MG63 (cell line): ENCODE measurements at regions not wholly inside any gene's neighbourhood (a gene's known extent, or its start where the extent isn't known, plus 50 kb on each side); places are given as distances from the start of the nearest gene placed in this dataset.
"Not testable (repeated sequence)": the region's sequence is repeated elsewhere in the genome, so short reads cannot be mapped to it uniquely, and the experiment has no call there.

ENCODE experiments used
- DNase-seq: peaks from one replicate; pipeline ENCODE4 v3.0.0-alpha.2; 2020
- H3K27me3 ChIP-seq: fragments of 250-450 bp; sonication (Bioruptor Pico); 2 replicates; pipeline ENCODE4 v1.5.1; 2020; ENCODE audit warnings: mild to moderate bottlenecking, moderate library complexity
- H3K36me3 ChIP-seq: fragments of 250-450 bp; sonication (Bioruptor Pico); 2 replicates; pipeline ENCODE4 v1.5.1; 2020; ENCODE audit warnings: mild to moderate bottlenecking, moderate library complexity
- H3K4me3 ChIP-seq: fragments of 250-450 bp; sonication (Bioruptor Pico); 2 replicates; pipeline ENCODE4 v1.5.1; 2020; ENCODE audit warnings: mild to moderate bottlenecking, moderate library complexity
- H3K9me3 ChIP-seq: fragments of 250-450 bp; sonication (Bioruptor Pico); 2 replicates; pipeline ENCODE4 v1.5.1; 2020; ENCODE audit warnings: mild to moderate bottlenecking, moderate library complexity

DNA sequence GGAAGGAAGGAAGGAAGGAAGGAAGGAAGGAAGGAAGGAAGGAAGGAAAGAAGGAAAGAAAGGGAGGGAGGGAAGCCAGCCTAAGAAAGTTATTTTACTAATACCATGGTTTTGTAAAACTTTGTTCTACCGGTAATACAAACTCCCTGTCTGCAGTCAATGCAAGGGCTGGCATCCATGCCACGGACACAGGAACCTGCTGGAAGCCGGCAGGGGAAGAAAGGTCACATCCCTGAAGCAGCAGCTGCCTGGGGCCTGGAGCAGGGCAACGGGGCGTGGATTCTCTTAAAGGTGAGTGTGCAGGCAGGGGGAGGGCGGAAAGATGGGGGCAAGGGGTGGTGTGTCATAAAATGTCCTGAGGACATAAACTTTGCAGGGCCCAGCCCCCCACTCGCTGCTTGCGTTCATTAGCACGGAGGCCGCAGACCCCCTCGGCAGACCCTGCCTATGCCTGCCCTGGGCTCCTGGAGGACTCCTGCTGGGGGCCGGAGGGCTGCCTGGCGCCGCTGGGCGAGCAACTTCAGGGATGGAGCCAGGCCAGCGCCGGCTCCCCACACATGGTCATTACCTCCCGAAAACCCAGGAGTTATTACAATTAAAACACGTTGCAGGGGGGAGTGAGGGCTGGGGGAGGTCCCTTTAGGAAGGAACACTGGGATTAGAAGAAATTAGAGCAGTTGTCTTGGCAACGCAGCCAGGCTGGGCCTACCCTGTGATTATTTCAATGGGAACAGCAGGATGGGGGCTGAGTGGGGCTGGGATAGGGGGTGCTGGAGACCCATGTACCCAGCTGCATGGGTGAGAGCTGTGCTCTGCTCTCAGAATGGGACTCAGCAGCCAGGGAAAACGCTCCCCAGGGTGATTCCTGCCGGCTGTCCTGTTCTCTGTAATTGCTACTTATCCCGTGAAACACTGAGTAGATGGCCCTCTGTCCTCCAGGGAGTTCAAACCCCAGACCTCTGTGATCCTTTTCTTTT, 257.9 kb downstream of the SOX9 start:
- DNase-seq, result no peak
- no peak overlapping the region for H3K4me3 ChIP-seq
- H3K36me3 ChIP-seq, result no peaks in the 10 kb centered on the region

DNA sequence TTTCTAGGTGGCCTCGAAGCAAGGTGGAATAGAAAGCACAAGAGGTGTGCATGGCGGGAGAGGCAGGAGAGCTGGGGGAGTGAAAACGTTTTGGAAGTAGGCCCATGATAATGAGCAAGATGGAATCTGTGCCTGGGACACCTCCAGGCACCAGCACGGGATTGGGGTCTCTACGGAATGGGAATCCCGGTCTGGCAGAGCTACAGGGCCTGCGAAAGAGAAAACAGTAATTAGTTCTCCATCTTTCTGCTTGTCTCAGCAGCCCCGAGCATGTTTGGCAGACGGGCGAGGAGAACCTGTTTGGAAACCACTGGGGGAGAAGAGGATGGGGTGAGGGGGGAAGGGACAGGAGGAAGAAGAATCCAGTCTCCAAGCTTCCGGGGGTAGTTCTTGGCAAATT, 258.7 kb downstream of the SOX9 start:
- no peak for DNase-seq
- H3K4me3 ChIP-seq, result no peak overlapping the region
- H3K36me3 ChIP-seq, result no peaks in the 10 kb centered on the region
- no peaks in the 10 kb centered on the region for H3K27me3 ChIP-seq
- H3K9me3 ChIP-seq, result no peaks in the 10 kb centered on the region

More for the DNA sequence above, 257.9 kb downstream of the SOX9 start:
- no peaks in the 10 kb centered on the region for H3K27me3 ChIP-seq
- H3K9me3 ChIP-seq, result no peaks in the 10 kb centered on the region

DNA sequence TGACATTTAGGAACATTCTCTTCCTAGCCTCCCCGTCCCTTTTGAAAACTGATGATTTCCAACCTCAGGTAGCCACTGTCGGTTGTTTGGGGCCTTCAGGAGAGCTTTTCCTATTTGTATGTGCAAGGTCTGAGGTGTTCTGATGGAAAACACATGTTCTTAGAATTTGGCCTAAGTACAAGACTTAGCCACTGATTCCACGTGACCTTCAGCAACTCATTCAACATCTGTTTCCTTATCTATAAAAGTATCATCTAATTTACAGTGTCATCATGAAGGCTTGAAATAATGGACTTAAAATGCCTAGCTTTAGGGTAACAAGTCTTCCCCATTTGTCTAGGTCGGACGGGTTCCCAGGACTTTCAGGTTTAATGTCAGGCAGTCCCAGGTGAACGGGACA, 259.3 kb downstream of the SOX9 start:
- H3K4me3 ChIP-seq, result no peak overlapping the region
- H3K27me3 ChIP-seq, result no peaks in the 10 kb centered on the region
- DNase-seq, result no peak
- H3K36me3 ChIP-seq, result no peaks in the 10 kb centered on the region
- H3K9me3 ChIP-seq, result no peaks in the 10 kb centered on the region

DNA sequence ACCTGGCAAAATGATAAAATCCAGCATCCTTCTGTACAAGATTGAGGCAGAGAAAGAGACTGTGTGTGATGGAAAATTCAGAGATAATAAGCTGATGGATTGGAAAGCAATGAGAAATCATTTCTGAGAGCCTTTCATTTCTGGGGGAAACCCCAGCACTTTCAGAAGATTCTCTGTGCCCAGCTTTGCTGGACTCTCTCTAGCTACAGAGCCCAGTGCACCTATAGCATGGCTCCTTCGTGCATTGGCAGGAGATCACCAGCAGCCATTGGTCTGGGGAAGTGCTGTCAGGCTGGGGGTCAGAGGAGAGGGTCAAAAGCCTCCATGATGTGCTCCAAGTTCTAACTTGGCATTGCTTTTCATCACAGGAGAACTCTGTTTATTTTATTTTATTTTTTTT, 259.9 kb downstream of the SOX9 start:
- no peak overlapping the region for H3K4me3 ChIP-seq
- no peak for DNase-seq

DNA sequence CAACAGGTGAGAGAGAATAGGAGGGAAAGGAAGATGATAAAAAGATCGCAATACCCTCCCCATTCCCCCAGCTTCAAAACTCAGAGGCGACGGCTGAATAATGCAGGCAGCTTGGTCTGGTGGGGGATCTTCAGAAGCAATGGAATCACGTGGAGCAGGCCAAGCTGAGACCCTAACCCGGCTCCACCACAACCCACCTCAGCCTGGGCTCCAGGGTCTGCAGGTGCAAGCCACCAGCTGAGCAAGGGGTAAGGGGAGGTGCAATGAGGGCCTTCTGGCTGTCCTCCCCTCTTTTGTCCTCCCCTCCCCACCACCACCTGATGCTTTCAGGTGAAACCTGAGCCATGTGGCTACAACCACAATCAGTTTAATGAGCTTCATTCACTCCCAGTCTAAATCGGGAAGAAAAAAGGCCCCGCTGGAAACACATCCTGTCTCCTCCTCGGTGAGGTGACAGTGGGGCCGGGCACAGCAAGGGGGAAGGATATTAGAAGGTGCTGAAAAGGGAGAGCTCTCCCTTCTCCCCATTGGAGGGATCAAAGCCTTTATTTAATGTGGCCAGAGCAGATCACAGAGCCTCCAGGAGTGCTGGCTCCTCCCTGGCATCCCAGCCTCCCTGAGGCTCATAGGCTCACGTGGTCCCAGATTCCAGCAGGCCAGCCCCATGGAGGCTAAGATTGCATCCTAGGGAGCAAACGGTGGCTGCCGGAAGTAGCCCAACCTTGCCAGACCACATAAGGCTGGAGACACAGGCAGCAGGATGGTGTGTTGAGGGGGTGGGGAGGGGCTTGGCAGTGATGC, 261.0 kb downstream of the SOX9 start:
- Histone ChIP-seq H3K4me3 (no peak overlapping the region), H3K27me3 (no peaks in the 10 kb centered on the region), H3K36me3 (no peaks in the 10 kb centered on the region), H3K9me3 (no peaks in the 10 kb centered on the region)
- DNase-seq, result peak; percentile 43

More for the DNA sequence above, 259.9 kb downstream of the SOX9 start:
- H3K9me3 ChIP-seq, result no peaks in the 10 kb centered on the region
- H3K36me3 ChIP-seq, result no peaks in the 10 kb centered on the region
- no peaks in the 10 kb centered on the region for H3K27me3 ChIP-seq

DNA sequence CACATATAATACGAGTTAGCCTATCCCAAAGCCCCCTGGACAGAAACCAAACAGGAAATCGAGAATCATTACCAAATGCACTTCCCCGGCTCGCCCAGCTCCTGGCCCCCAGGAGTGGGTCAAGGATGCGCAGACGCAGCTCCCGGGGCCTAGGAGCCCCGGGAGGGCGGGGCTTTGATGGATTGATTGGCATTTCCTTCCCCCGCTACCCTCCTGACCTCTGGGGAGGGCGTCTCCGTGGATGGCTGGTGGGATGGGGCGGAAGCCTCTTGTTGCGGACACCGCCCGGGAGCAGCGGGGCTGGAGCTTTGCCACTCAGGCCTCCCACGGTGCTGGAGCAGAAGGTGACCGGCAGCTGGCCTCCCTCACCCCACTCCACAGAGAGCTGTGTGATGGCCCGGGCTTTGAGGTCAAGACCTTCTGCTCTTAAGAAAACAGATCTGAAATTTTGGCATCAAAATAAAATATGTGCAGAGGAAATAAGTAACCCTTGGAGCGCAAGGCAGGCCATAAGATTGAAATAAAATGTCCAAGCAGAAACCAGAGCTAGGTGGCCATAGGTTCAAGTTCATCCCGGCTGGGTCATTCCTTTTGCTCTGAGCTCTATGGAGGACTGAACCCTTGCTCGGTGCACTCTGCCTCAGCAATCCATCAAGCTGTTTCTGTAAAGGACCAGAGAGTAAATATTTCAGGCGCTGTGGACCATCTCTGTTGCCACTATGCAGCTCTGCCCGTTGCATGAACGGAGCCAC, 262.3 kb downstream of the SOX9 start:
- H3K27me3 ChIP-seq, result no peaks in the 10 kb centered on the region
- H3K36me3 ChIP-seq, result no peaks in the 10 kb centered on the region
- DNase-seq, result no peak

DNA sequence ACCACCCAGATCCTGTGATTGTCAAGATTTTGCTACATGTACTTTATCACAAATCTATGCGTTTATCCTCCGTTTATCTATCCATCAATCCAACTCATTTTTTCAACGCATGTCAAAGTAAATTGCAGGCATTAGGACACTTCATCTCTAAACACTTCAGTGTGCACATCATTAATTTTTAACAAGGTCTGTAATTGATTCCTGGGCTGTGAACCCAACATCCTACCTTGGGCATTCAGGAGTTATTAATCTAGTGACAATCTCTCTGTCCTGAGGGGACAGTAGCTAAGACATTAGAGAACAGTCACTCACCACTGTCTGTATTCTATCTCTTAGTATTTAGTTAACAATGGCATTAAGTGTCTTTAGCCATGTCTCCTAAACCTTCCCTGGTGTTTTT, 264.7 kb downstream of the SOX9 start:
- DNase-seq, result no peak
- no peaks in the 10 kb centered on the region for H3K9me3 ChIP-seq

More for the DNA sequence above, 262.3 kb downstream of the SOX9 start:
- Histone ChIP-seq H3K9me3 (no peaks in the 10 kb centered on the region), H3K4me3 (no peak overlapping the region)

DNA sequence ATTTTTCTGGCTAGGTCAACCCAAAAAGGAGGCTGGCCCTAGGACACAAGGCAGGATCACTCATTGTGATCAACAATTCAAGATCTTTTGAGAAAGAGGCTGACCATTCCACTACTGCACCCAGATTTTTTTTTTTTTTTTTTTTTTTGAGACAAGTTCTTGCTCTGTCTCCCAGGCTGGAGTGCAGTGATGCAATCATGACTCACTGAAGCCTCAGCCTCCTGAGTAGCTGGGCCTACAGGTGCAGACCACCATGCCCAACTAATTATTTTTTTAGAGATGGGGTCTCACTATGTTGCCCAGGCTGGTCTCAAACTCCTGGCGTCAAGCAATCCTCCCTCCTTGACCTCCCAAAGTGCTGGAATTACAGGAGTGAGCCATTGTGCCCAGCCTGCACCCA, 265.4 kb downstream of the SOX9 start:
- not testable (repeated sequence) for H3K4me3 ChIP-seq, H3K9me3 ChIP-seq, H3K36me3 ChIP-seq, H3K27me3 ChIP-seq
- DNase-seq, result peak; percentile 73

More for the DNA sequence above, 264.7 kb downstream of the SOX9 start:
- Histone ChIP-seq H3K36me3 (no peaks in the 10 kb centered on the region), H3K27me3 (no peaks in the 10 kb centered on the region), H3K4me3 (no peak overlapping the region)

DNA sequence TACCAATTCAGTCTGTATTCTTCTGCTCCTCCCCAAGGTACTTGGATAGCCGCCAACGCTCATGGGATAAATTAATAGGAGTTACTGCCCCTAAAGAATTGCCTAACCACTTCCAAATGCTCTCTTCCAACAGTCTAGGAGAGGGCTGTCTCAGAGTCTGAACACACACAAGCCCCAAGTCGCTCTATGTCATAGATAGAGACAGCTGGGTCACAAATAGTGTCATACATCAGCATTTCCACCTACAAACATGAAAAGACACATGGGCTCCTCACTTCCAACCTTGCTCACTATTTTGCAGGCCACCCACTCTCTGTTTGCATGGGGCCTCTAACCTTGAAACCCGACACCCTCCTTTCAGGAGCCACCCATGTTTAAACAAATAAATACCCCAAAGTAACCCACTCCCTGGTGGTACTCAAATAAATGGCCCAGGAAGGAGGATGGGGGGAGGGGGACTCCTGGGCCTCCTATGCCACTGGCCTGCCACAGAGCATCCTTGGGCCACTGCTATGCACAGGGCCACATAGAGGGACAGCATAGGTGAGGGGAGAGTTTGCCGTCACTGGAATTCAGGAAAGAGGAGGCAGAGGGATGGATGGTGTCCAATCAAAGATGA, 265.9 kb downstream of the SOX9 start:
- no peak overlapping the region for H3K4me3 ChIP-seq
- no peaks in the 10 kb centered on the region for H3K27me3 ChIP-seq
- H3K36me3 ChIP-seq, result no peaks in the 10 kb centered on the region
- DNase-seq, result no peak
- H3K9me3 ChIP-seq, result no peaks in the 10 kb centered on the region

DNA sequence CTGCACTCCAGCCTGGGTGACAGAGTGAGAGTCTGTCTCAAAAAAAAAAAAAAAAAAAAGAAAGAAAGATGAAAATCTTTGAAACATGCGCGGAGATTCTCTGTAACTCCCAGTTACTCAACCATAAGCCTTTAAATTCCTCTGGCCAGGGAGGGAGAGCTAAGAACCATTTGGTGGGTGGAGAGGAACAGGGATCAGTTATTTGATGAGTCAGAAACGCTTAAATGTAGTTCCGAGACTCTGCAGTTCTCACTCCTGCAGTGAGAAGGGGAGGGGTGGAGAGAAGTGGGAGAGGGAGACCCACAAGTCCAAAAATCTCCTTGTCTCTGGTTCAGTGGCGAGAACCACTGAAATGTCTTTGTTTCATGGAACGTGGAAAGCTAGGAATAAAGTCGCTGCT, 266.7 kb downstream of the SOX9 start:
- DNase-seq, result peak; percentile 75
- H3K4me3 ChIP-seq, result no peak overlapping the region
- no peaks in the 10 kb centered on the region for H3K9me3 ChIP-seq
- H3K36me3 ChIP-seq, result no peaks in the 10 kb centered on the region
- no peaks in the 10 kb centered on the region for H3K27me3 ChIP-seq

DNA sequence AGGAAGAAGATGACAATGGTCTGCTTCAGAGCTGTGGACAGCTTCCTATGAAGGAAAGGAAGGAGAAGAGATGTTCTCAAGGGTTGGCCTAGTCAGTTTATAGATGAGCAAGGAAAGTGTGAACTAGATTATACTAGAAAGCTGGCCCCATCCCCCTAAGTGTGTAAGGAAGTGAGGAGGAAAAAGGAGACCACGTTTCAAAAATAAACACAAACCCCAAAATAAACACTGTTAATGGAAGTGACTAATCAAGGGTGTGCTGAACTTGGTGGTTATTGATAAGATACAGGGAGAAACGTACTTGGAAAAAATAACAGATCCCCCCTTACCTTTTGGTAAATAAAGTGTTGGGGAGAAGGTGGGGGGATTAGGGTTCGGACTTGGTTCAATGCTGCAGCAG, 267.1 kb downstream of the SOX9 start:
- Histone ChIP-seq H3K36me3 (no peaks in the 10 kb centered on the region), H3K27me3 (no peaks in the 10 kb centered on the region), H3K9me3 (no peaks in the 10 kb centered on the region), H3K4me3 (no peak overlapping the region)
- DNase-seq, result no peak

DNA sequence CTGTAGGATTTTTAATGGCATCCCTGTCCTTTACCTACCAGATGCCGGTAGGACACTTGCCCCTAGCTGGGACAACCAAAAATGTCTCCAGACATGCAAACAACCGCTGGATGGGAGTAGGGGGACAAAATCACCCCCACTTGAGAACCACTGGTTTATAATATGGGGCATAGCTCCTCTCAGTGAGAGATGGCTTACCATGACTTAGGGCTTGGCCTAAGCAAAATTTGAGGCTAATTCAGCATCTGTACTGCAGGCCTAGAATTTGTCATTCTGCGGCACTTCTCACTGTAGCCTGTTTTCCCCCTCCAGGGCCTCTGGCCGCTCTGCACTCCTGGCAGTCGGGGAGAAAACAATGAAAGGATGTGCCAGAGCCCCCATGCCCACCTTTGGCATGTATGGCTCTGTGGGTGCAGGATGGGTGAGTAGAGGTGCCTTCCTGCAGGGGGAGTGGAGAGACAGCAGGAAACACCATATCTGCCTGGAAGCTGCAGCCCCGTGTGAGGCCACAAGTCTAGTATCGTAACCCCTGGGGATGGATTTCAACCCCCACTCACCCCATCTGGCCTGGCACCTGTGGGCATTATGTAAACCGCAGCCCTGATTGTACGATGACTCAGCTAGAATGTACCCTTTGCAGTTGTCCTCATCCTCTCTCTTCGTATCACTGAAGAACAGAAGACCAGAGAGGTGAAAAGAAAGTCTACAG, 268.1 kb downstream of the SOX9 start:
- Histone ChIP-seq H3K4me3 (no peak overlapping the region), H3K36me3 (no peaks in the 10 kb centered on the region), H3K27me3 (no peaks in the 10 kb centered on the region), H3K9me3 (no peaks in the 10 kb centered on the region)
- peak; percentile 33 for DNase-seq

DNA sequence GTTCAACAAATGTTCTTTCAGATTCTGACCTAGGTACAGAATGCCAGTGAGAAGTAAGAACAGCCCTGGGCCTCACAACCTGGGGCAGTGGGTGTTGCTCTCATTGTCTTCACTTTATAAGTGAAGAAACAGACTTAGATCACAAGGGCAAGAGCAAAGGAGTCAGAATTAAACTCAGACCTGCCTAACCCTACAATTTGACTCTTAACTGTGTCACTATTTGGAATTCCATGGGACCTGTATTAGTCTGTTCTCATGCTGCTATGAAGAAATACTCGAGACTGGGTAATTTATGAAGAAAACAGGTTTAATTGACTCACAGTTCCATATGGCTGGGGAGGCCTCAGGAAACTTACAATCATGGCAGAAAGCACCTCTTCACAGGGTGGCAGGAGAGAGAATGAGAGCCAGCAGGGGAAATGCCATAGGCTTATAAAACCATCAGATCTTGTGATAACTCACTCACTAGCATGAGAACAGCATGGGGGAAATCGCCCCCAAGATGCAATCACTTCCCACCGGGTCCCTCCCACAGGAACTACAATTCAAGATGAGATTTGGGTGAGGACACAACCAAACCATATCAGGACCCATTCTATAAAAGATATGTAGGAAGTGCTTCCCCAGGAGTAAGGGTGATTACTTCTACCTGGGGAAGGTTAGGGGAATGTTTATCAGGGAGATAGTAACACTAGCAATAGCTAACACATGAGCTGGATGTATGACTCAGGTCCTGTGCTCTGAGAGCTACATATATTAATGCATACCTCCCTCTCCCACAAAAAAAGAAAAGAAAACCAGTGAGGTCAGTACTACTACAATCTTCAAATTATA, 270.1 kb downstream of the SOX9 start:
- H3K9me3 ChIP-seq, result no peaks in the 10 kb centered on the region
- no peak overlapping the region for H3K4me3 ChIP-seq
- H3K27me3 ChIP-seq, result no peaks in the 10 kb centered on the region
- no peak for DNase-seq
- H3K36me3 ChIP-seq, result no peaks in the 10 kb centered on the region

DNA sequence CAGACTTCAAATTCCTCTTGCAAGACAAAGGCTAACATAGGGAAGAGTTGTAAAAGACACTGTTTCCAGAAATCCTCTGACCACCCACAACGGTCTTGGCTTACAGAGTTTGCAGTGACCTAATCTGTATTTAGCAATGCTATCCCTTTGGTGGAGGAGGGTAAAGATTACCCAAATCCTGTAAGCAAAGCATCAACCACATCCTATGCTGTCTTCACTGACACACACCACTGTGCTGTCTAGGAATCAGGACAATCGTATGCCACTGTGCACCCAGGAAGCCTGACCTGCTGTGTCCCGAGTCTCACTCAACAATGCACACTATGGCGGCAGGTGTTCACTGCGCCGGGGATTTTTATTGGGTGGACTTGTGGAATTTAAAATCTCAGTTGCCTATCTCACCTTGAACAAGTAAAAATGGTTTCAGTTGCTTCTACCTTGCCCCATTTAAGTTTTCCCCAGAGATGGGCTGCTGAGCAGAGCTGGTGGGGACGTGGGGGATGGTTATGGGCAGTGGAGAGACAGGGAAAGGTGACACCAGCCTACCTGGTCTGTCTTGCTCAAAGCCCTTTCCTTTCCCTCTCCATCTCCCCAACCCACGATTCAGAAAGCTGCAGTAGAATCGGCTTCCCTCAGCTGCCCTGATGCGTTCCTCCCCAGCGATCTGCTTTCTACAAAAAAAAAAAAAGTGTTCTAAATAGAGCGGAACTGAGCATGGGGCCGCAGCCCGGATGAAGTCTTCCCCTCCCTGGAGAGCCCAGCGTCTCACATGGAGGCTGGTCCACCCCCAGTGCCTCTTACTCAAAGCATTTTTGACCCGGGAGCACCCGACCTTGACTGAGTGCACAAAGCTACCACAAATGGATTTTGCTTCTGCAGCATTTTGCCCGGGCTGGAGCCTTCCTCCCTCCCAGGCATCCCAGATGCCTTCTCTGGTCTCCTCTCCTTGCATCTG, 271.5 kb downstream of the SOX9 start:
- no peaks in the 10 kb centered on the region for H3K27me3 ChIP-seq
- no peaks in the 10 kb centered on the region for H3K9me3 ChIP-seq
- peak; percentile 38 for DNase-seq
- no peak overlapping the region for H3K4me3 ChIP-seq
- H3K36me3 ChIP-seq, result no peaks in the 10 kb centered on the region
